SKM-1 (cell line): ENCODE measurements at regions not wholly inside any gene's neighbourhood (a gene's known extent, or its start where the extent isn't known, plus 50 kb on each side); places are given as distances from the start of the nearest gene placed in this dataset.
"Not testable (repeated sequence)": the region's sequence is repeated elsewhere in the genome, so short reads cannot be mapped to it uniquely, and the experiment has no call there.

ENCODE experiments used
- DNase-seq: peaks from one replicate; lab custom pipeline; 2025; ENCODE audit not compliant: unreplicated experiment; lab: John Stamatoyannopoulos, UW

- no peak for DNase-seq
Measured at GRCh38 chr15:36438499-36438898, 140.9 kb upstream of the CDIN1 start.

GRCh38 chr15:36447373-36447772 is 132.1 kb upstream of the CDIN1 start:
- no peak for DNase-seq

GRCh38 chr15:36448418-36448817 is 131.0 kb upstream of the CDIN1 start:
- no peak for DNase-seq

- DNase-seq, result no peak
Measured at GRCh38 chr15:36449084-36449661, 130.3 kb upstream of the CDIN1 start.

GRCh38 chr15:36449662-36450145 is 129.7 kb upstream of the CDIN1 start:
- DNase-seq, result no peak

GRCh38 chr15:36454244-36454643 is 125.2 kb upstream of the CDIN1 start:
- DNase-seq, result not testable (repeated sequence)

- DNase-seq, result no peak
Measured at GRCh38 chr15:36458411-36458810, 121.0 kb upstream of the CDIN1 start.

GRCh38 chr15:36465304-36465703 is 114.1 kb upstream of the CDIN1 start:
- no peak for DNase-seq

- DNase-seq, result no peak
Measured at GRCh38 chr15:36468746-36469145, 110.7 kb upstream of the CDIN1 start.

- DNase-seq, result no peak
Measured at GRCh38 chr15:36469311-36469966, 110.0 kb upstream of the CDIN1 start.

- DNase-seq, result no peak
Measured at GRCh38 chr15:36472672-36473071, 106.8 kb upstream of the CDIN1 start.

- DNase-seq, result no peak
Measured at GRCh38 chr15:36478561-36478960, 100.9 kb upstream of the CDIN1 start.

GRCh38 chr15:36479200-36479896 is 100.1 kb upstream of the CDIN1 start:
- no peak for DNase-seq

GRCh38 chr15:36481156-36481555 is 98.3 kb upstream of the CDIN1 start:
- no peak for DNase-seq

- DNase-seq, result no peak
Measured at GRCh38 chr15:36483409-36483808, 96.0 kb upstream of the CDIN1 start.

GRCh38 chr15:36484038-36484778 is 95.2 kb upstream of the CDIN1 start:
- DNase-seq, result no peak

- DNase-seq, result no peak
Measured at GRCh38 chr15:36491912-36492311, 87.5 kb upstream of the CDIN1 start.

GRCh38 chr15:36495456-36495991 is 83.9 kb upstream of the CDIN1 start:
- DNase-seq, result no peak

GRCh38 chr15:36497901-36498300 is 81.5 kb upstream of the CDIN1 start:
- DNase-seq, result no peak

- no peak for DNase-seq
Measured at GRCh38 chr15:36498401-36498800, 81.0 kb upstream of the CDIN1 start.

- DNase-seq, result no peak
Measured at GRCh38 chr15:36498916-36499315, 80.5 kb upstream of the CDIN1 start.
